IMR-90 (cell line): ENCODE measurements at regions not wholly inside any gene's neighbourhood (a gene's known extent, or its start where the extent isn't known, plus 50 kb on each side); places are given as distances from the start of the nearest gene placed in this dataset.
A peak's percentile ranks its signal among the peaks of the same experiment; 100 is the strongest.

Experiments used
- ATAC-seq: fragments of 200-7000 bp; cut with Tn5 transposase; 2 replicates; pipeline ENCODE4 v1.9.1; 2020; ENCODE audit warnings: low read depth, mild to moderate bottlenecking, moderate library complexity
- BruUV-seq: library from RNA; stranded (reverse); fragments of 400-500 nt; replicated peaks from 2 replicates; lab custom pipeline; 2021; lab: Mats Ljungman, UMichigan
- CTCF ChIA-PET: fragments of 300-600 bp; formaldehyde crosslinking; extraction: SDS; loops from one replicate; lab custom pipeline; 2021; ENCODE audit warnings: antibody characterized with exemption; lab: Yijun Ruan, JAX
- POLR2A ChIA-PET: fragments of 300-600 bp; sonication (Branson Sonifier 250); formaldehyde crosslinking; loops from one replicate; lab custom pipeline; 2022; ENCODE audit warnings: antibody characterized with exemption; ENCODE audit not compliant: unreplicated experiment; lab: Charles Lee
- DNase-seq: peaks from one replicate; pipeline ENCODE4 v3.0.0; 2013
- H2AFZ ChIP-seq: replicated peaks from 2 replicates; pipeline ENCODE3; 2013; ENCODE audit warnings: low read length, mild to moderate bottlenecking; ENCODE audit not compliant: poor library complexity
- H2AK5ac ChIP-seq: 2 replicates; pipeline ENCODE4 v1.6.1; 2013; ENCODE audit warnings: low read depth, low read length, inconsistent platforms
- H2AK9ac ChIP-seq: replicated peaks from 2 replicates; pipeline ENCODE3; 2013; ENCODE audit warnings: mild to moderate bottlenecking, low read depth, low read length, moderate library complexity; ENCODE audit not compliant: poor library complexity
- H2BK120ac ChIP-seq: 2 replicates; pipeline ENCODE4 v1.6.1; 2013; ENCODE audit warnings: low read depth, low read length, inconsistent platforms
- H2BK15ac ChIP-seq: 3 replicates; pipeline ENCODE4 v1.6.1; 2013; ENCODE audit warnings: low read depth, low read length, inconsistent platforms
- H2BK20ac ChIP-seq: 2 replicates; pipeline ENCODE4 v1.6.1; 2013; ENCODE audit warnings: low read depth, mild to moderate bottlenecking, inconsistent platforms, low read length, moderate library complexity
- H2BK5ac ChIP-seq: 2 replicates; pipeline ENCODE4 v1.6.1; 2013; ENCODE audit warnings: mild to moderate bottlenecking, low read depth, low read length, inconsistent platforms; ENCODE audit not compliant: poor library complexity, severe bottlenecking
- H3K14ac ChIP-seq: replicated peaks from 2 replicates; pipeline ENCODE4 v1.6.1; 2013; ENCODE audit warnings: low read depth, low read length, inconsistent platforms
- H3K18ac ChIP-seq: 2 replicates; pipeline ENCODE4 v1.6.1; 2013; ENCODE audit warnings: low read depth, low read length, control low read depth
- H3K23ac ChIP-seq: 2 replicates; pipeline ENCODE4 v1.6.1; 2013; ENCODE audit warnings: low read depth, low read length, inconsistent platforms
- H3K27ac ChIP-seq: 2 replicates; pipeline ENCODE4 v1.5.1; 2013; ENCODE audit warnings: mild to moderate bottlenecking, control low read depth, low read length; ENCODE audit not compliant: insufficient read depth
- H3K27me3 ChIP-seq: 2 replicates; pipeline ENCODE4 v1.6.1; 2013; ENCODE audit warnings: low read length; ENCODE audit not compliant: control insufficient read depth, insufficient read depth
- H3K36me3 ChIP-seq: 2 replicates; pipeline ENCODE4 v1.6.1; 2013; ENCODE audit warnings: low read length, mixed read lengths; ENCODE audit not compliant: control insufficient read depth, insufficient read depth
- H3K4ac ChIP-seq: 2 replicates; pipeline ENCODE4 v1.6.1; 2013; ENCODE audit warnings: low read depth, low read length, inconsistent platforms
- H3K4me1 ChIP-seq: 2 replicates; pipeline ENCODE4 v1.6.1; 2013; ENCODE audit warnings: low read length, mixed read lengths; ENCODE audit not compliant: control insufficient read depth, insufficient read depth
- H3K4me2 ChIP-seq: 2 replicates; pipeline ENCODE4 v1.6.1; 2013; ENCODE audit warnings: low read depth, mild to moderate bottlenecking, control low read depth, low read length, moderate library complexity
- H3K4me3 ChIP-seq: 2 replicates; pipeline ENCODE4 v1.5.1; 2013; ENCODE audit warnings: low read depth, mild to moderate bottlenecking, control low read depth, low read length, moderate library complexity; ENCODE audit not compliant: insufficient read depth
- H3K56ac ChIP-seq: 2 replicates; pipeline ENCODE4 v1.6.1; 2013; ENCODE audit warnings: low read length, inconsistent platforms; ENCODE audit not compliant: insufficient read depth; ENCODE audit errors: extremely low read depth
- H3K79me1 ChIP-seq, 2 experiments: 2 replicates each; pipeline ENCODE4 v1.6.1; 2013; ENCODE audit warnings: low read length in 2 of 2, inconsistent platforms in 1 of 2, low read depth in 1 of 2
- H3K9ac ChIP-seq: 2 replicates; pipeline ENCODE4 v1.6.1; 2013; ENCODE audit warnings: low read depth, low read length, control low read depth
- H3K9me1 ChIP-seq: 2 replicates; pipeline ENCODE4 v1.6.1; 2013; ENCODE audit warnings: low read length, inconsistent platforms; ENCODE audit not compliant: insufficient read depth
- H3K9me3 ChIP-seq: 2 replicates; pipeline ENCODE4 v1.6.1; 2013; ENCODE audit warnings: low read length; ENCODE audit not compliant: control insufficient read depth, insufficient read depth
- H4K20me1 ChIP-seq: 2 replicates; pipeline ENCODE4 v1.6.1; 2013; ENCODE audit warnings: low read length, inconsistent platforms; ENCODE audit not compliant: insufficient read depth
- H4K5ac ChIP-seq: 2 replicates; pipeline ENCODE4 v1.6.1; 2013; ENCODE audit warnings: mild to moderate bottlenecking, low read depth, low read length, control low read depth
- H4K8ac ChIP-seq, 2 experiments: 2 replicates each; pipeline ENCODE4 v1.6.1; 2013; ENCODE audit warnings: low read depth in 2 of 2, low read length in 2 of 2, control low read depth in 1 of 2, inconsistent platforms in 1 of 2
- H4K91ac ChIP-seq: 2 replicates; pipeline ENCODE4 v1.6.1; 2013; ENCODE audit warnings: low read depth, low read length, inconsistent platforms; ENCODE audit not compliant: insufficient read depth
- CEBPB ChIP-seq: IDR thresholded peaks from 2 replicates; pipeline ENCODE4 v1.6.1; 2012; ENCODE audit warnings: low read depth, low read length, improper control_type of control experiment
- MAZ ChIP-seq: IDR thresholded peaks from 2 replicates; pipeline ENCODE4 v1.6.1; 2012; ENCODE audit warnings: low read depth, mild to moderate bottlenecking, low read length, improper control_type of control experiment, moderate library complexity, borderline replicate concordance
- NFE2L2 ChIP-seq: fragments of 150-350 bp; IDR thresholded peaks from 2 replicates; pipeline ENCODE4 v1.6.1; 2016; ENCODE audit warnings: low read depth, mild to moderate bottlenecking, low read length
- RAD21 ChIP-seq: IDR thresholded peaks from 2 replicates; pipeline ENCODE4 v1.6.1; 2012; ENCODE audit warnings: low read length, improper control_type of control experiment
- RFX5 ChIP-seq: IDR thresholded peaks from 2 replicates; pipeline ENCODE4 v1.8.0; 2012; ENCODE audit warnings: low read depth, mild to moderate bottlenecking, low read length, moderate library complexity
- WGBS, 2 experiments: methylation state at CpG; one replicate each; pipeline versions ENCODE4 v1.1.5 to v1.1.7; 2013; ENCODE audit warnings: missing lambda C conversion rate in 2 of 2; ENCODE audit not compliant: insufficient read length in 1 of 2; ENCODE audit errors: extremely low coverage in 2 of 2; 5-methylcytosine and 5-hydroxymethylcytosine counted together
- dilution Hi-C: fragments of 300-500 bp; cut with HindIII; formaldehyde crosslinking; loops from one replicate; pipeline ENCODE4 v1.14.3; 2018; ENCODE audit warnings: low sequenced_read_pairs; ENCODE audit not compliant: unreplicated experiment
- in situ Hi-C: fragments of 300-500 bp; cut with MboI; formaldehyde crosslinking; loops from 3 replicates; pipeline ENCODE4 v1.14.3; 2019; ENCODE audit warnings: low sequenced_read_pairs, inconsistent platforms, mixed read lengths
- intact Hi-C: fragments of 100-400 bp; cut with micrococcal nuclease; formaldehyde crosslinking; loops from 2 replicates; pipeline ENCODE4 v1.10.0; 2022
- TF ChIP-seq, protein P1 (sequence below): conservative IDR thresholded peaks from 2 replicates; pipeline ENCODE4 v1.5.1; 2012; ENCODE audit warnings: mild to moderate bottlenecking, low read depth, low read length, improper control_type of control experiment

DNA sequence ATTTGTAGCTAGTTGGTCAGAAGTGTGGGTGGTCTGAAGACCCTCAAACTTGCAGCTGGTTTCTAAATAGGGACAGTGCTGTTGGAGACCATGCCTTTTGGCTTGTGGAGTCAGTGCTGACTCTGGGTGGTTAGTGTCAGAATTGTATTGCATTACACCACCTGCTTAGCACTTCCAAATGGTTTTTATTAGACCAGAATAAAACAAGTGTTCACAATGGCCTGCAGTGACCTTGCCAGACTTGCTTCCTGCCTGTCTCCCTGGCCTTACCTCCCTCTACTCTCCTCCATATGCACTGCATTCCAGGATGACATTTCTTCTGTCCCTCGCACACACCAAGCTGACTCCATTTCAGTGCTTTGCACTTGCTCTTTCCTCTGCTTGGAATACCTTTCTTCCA is 72.7 kb upstream of the CNIH3 start:
- ChIA-PET POLR2A (interaction anchor here (0.7 kb wide), 1 partner anchor 62 kb away, joined by 3 read pairs; no protein-coding TSS in a partner anchor), CTCF (interaction anchor here (1.1 kb wide), 1 partner anchor 309 kb away, joined by 3 read pairs; no protein-coding TSS in a partner anchor)
- TF ChIP-seq RAD21: no peak
- TF ChIP-seq RFX5: no peak
- TF ChIP-seq NFE2L2: no peak
- TF ChIP-seq, protein P1, sequence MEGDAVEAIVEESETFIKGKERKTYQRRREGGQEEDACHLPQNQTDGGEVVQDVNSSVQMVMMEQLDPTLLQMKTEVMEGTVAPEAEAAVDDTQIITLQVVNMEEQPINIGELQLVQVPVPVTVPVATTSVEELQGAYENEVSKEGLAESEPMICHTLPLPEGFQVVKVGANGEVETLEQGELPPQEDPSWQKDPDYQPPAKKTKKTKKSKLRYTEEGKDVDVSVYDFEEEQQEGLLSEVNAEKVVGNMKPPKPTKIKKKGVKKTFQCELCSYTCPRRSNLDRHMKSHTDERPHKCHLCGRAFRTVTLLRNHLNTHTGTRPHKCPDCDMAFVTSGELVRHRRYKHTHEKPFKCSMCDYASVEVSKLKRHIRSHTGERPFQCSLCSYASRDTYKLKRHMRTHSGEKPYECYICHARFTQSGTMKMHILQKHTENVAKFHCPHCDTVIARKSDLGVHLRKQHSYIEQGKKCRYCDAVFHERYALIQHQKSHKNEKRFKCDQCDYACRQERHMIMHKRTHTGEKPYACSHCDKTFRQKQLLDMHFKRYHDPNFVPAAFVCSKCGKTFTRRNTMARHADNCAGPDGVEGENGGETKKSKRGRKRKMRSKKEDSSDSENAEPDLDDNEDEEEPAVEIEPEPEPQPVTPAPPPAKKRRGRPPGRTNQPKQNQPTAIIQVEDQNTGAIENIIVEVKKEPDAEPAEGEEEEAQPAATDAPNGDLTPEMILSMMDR: no peak
- no peak for TF ChIP-seq CEBPB
- TF ChIP-seq MAZ: no peak
- peak overlapping the region; percentile 99 for H2AK5ac ChIP-seq
- peak overlapping the region; percentile 96 for H3K4ac ChIP-seq
- peak overlapping the region; percentile 61 to 93 for H4K8ac ChIP-seq
- H2BK120ac ChIP-seq: peak overlapping the region; percentile 96
- H3K9ac ChIP-seq: no peak overlapping the region
- BruUV-seq: no TSS peak
- H3K14ac ChIP-seq: peak overlapping the region; percentile 95
- peak overlapping the region; percentile 47 for H2AFZ ChIP-seq
- no CpG with 5 or more reads among the region's 1 CpG for WGBS, 2 experiments
- dilution Hi-C loops (no loop called here), intact Hi-C loops (no loop called here), in situ Hi-C loops (no loop called here)
- no peak for DNase-seq
- H3K23ac ChIP-seq: peak overlapping the region; percentile 89
- peaks cover 16% of the 10 kb centered on the region for H3K9me1 ChIP-seq
- H3K4me1 ChIP-seq: peaks cover 14% of the 10 kb centered on the region
- peak overlapping the region; percentile 33; the same call in 1 of the 2 replicates for H3K27ac ChIP-seq
- peak; percentile 6 for ATAC-seq
- no peaks in the 10 kb centered on the region for H4K20me1 ChIP-seq
- H3K79me1 ChIP-seq: no peaks in the 10 kb centered on the region; a peak in 1 of 4 replicates
- peak overlapping the region; percentile 89 for H2BK20ac ChIP-seq
- H3K56ac ChIP-seq: peak overlapping the region; percentile 81
- peak overlapping the region; percentile 57 for H2AK9ac ChIP-seq
- peak overlapping the region; percentile 92 for H4K91ac ChIP-seq
- H3K4me3 ChIP-seq: no peak overlapping the region
- no peaks in the 10 kb centered on the region for H3K9me3 ChIP-seq
- H3K36me3 ChIP-seq: no peaks in the 10 kb centered on the region
- peak overlapping the region; percentile 71 for H2BK15ac ChIP-seq
- H2BK5ac ChIP-seq: peak overlapping the region; percentile 87
- H3K4me2 ChIP-seq: peak overlapping the region; percentile 69; the same call in 1 of the 2 replicates
- H4K5ac ChIP-seq: peak overlapping the region; percentile 1; the same call in 1 of the 2 replicates
- H3K18ac ChIP-seq: peak overlapping the region; percentile 70; the same call in 1 of the 2 replicates
- H3K27me3 ChIP-seq: no peaks in the 10 kb centered on the region
